ENCODE measurements at regions not wholly inside any gene's neighbourhood (a gene's known extent, or its start where the extent isn't known, plus 50 kb on each side); places are given as distances from the start of the nearest gene placed in this dataset.

DNA sequence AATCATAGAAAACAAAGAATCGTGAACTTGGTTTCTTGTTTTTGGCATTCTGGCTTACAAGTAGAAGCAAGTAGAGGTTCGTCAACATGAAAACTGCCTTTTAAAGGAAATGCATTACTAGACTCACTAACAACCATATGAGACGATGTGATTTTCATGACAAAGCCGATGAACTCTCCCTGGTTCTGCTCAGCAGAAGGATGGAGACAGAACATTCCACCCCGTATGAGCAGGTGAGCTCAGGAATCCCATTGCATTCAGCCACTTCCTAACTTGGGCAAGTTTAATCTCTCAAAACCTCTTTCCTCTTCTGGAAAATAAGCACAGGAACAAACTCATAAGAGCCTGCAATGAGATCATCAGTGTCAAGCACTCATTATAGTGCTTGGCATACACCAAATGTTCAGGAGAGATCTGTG lies 57.4 kb upstream of the SVIL start:
- TF ChIP-seq EZH2 (IDR thresholded peaks at IDR 0.05; ENCODE audit: insufficient read depth, poor library complexity, severe bottlenecking) (no peak), EZH2phosphoT487 (IDR thresholded peaks at IDR 0.05; ENCODE audit: insufficient read depth, low read depth) (no peak)

Data from GM23248 (cell line).